Ascending aorta (tissue), 2 donors: ENCODE measurements at regions not wholly inside any gene's neighbourhood (a gene's known extent, or its start where the extent isn't known, plus 50 kb on each side); places are given as distances from the start of the nearest gene placed in this dataset.
"Not testable (repeated sequence)": the region's sequence is repeated elsewhere in the genome, so short reads cannot be mapped to it uniquely, and the experiment has no call there.

ENCODE experiments used
- DNase-seq, 2 donors: peaks; one replicate each; pipeline ENCODE4 v3.0.0-alpha.2; 2019; ENCODE audit warnings: low spot score in 2 of 2
- H3K27ac ChIP-seq, 2 donors: fragments of 200-600 bp; sonication (generic); one replicate each; pipeline ENCODE4 v1.5.1; 2016 to 2017; ENCODE audit warnings: mild to moderate bottlenecking in 1 of 2
- H3K27me3 ChIP-seq: fragments of 200-600 bp; sonication (generic); one replicate; pipeline ENCODE4 v1.5.1; 2017
- H3K36me3 ChIP-seq, 2 donors: fragments of 200-600 bp; sonication (generic); one replicate each; pipeline ENCODE4 v1.5.1; 2016
- H3K4me1 ChIP-seq, 2 donors: fragments of 200-600 bp; sonication (generic); one replicate each; pipeline ENCODE4 v1.5.1; 2016 to 2017; ENCODE audit warnings: mild to moderate bottlenecking in 1 of 2
- H3K4me3 ChIP-seq, 2 donors: fragments of 200-600 bp; sonication (generic); one replicate each; pipeline ENCODE4 v1.5.1; 2016 to 2017; ENCODE audit warnings: mild to moderate bottlenecking in 1 of 2
- H3K9me3 ChIP-seq, 2 donors: fragments of 200-600 bp; sonication (generic); one replicate each; pipeline ENCODE4 v1.5.1; 2016
- CTCF ChIP-seq, 3 experiments: fragments of 200-600 bp in 2 of 3; fragments of 450-650 bp in 1 of 3; sonication (generic) in 2 of 3; IDR thresholded peaks; one replicate each; pipeline ENCODE4 v1.5.1; 2016 to 2019; ENCODE audit warnings: antibody characterized with exemption in 3 of 3, mild to moderate bottlenecking in 1 of 3, moderate library complexity in 1 of 3
- intact Hi-C: fragments of 100-400 bp; cut with DNase I; formaldehyde crosslinking; loops from one replicate; pipeline ENCODE4 v1.15.1; 2023

- Histone ChIP-seq H3K27ac (no peak overlapping the region), H3K4me3 (no peak overlapping the region), H3K27me3 (no peaks in the 10 kb centered on the region), H3K9me3 (no peaks in the 10 kb centered on the region), H3K36me3 (no peaks in the 10 kb centered on the region), H3K4me1 (no peaks in the 10 kb centered on the region)
- TF ChIP-seq CTCF (IDR thresholded peaks at IDR 0.05) = no peak
- intact Hi-C loops = no loop called here
- no peak for DNase-seq
Observed at GRCh38 chr11:123344790-123345357, 85.2 kb upstream of the GRAMD1B start.

- intact Hi-C loops, H3K27me3 ChIP-seq, H3K36me3 ChIP-seq, DNase-seq, H3K4me1 ChIP-seq, H3K27ac ChIP-seq, H3K9me3 ChIP-seq, H3K4me3 ChIP-seq: not testable (repeated sequence)
Observed at GRCh38 chr11:123344188-123344587, 85.9 kb upstream of the GRAMD1B start.

GRCh38 chr11:123338997-123339752 lies 90.9 kb upstream of the GRAMD1B start:
- no peak for DNase-seq
- no peak for TF ChIP-seq CTCF (IDR thresholded peaks at IDR 0.05)
- H3K4me3 ChIP-seq = no peak overlapping the region
- intact Hi-C loops = no loop called here
- H3K27ac ChIP-seq = no peak overlapping the region
- no peaks in the 10 kb centered on the region for H3K27me3 ChIP-seq
- no peaks in the 10 kb centered on the region for H3K36me3 ChIP-seq
- no peaks in the 10 kb centered on the region for H3K9me3 ChIP-seq
- no peaks in the 10 kb centered on the region for H3K4me1 ChIP-seq

- no peaks in the 10 kb centered on the region for H3K9me3 ChIP-seq
- intact Hi-C loops = no loop called here
- H3K4me1 ChIP-seq = no peaks in the 10 kb centered on the region
- H3K27me3 ChIP-seq = no peaks in the 10 kb centered on the region
- TF ChIP-seq CTCF (IDR thresholded peaks at IDR 0.05) = no peak
- DNase-seq = no peak
- H3K36me3 ChIP-seq = no peaks in the 10 kb centered on the region
- H3K27ac ChIP-seq = no peak overlapping the region
- H3K4me3 ChIP-seq = no peak overlapping the region
Observed at GRCh38 chr11:123338266-123338800, 91.7 kb upstream of the GRAMD1B start.

- intact Hi-C loops = no loop called here
- DNase-seq = no peak
- no peaks in the 10 kb centered on the region for H3K27me3 ChIP-seq
- no peaks in the 10 kb centered on the region for H3K36me3 ChIP-seq
- no peaks in the 10 kb centered on the region for H3K4me1 ChIP-seq
- H3K9me3 ChIP-seq = no peaks in the 10 kb centered on the region
- H3K4me3 ChIP-seq = no peak overlapping the region
- H3K27ac ChIP-seq = no peak overlapping the region
- TF ChIP-seq CTCF (IDR thresholded peaks at IDR 0.05) = no peak
Observed at GRCh38 chr11:123334925-123335324, 95.1 kb upstream of the GRAMD1B start.

GRCh38 chr11:123332577-123332976 lies 97.5 kb upstream of the GRAMD1B start:
- DNase-seq, H3K27me3 ChIP-seq, H3K9me3 ChIP-seq, H3K4me3 ChIP-seq, intact Hi-C loops, H3K36me3 ChIP-seq, H3K27ac ChIP-seq, H3K4me1 ChIP-seq: not testable (repeated sequence)
